Gastroesophageal sphincter (tissue), 3 donors: ENCODE measurements at regions not wholly inside any gene's neighbourhood (a gene's known extent, or its start where the extent isn't known, plus 50 kb on each side); places are given as distances from the start of the nearest gene placed in this dataset.

ENCODE experiments used
- CTCF ChIP-seq, 4 experiments: fragments of 200-600 bp in 2 of 4; fragments of 450-650 bp in 2 of 4; sonication (generic) in 1 of 4; IDR thresholded peaks; one replicate each; pipeline ENCODE4 v1.5.1; 2017 to 2019; ENCODE audit warnings: antibody characterized with exemption in 4 of 4, mild to moderate bottlenecking in 2 of 4, moderate library complexity in 2 of 4
- EP300 ChIP-seq: sonication (generic); formaldehyde crosslinking; IDR thresholded peaks from one replicate; pipeline ENCODE4 v1.6.1; 2017; ENCODE audit warnings: antibody characterized with exemption, mild to moderate bottlenecking
- POLR2A ChIP-seq, 2 donors: fragments of 450-650 bp; IDR thresholded peaks; one replicate each; pipeline ENCODE4 v1.6.1; 2017; ENCODE audit warnings: antibody characterized with exemption in 2 of 2, mild to moderate bottlenecking in 2 of 2, moderate library complexity in 1 of 2
- POLR2AphosphoS5 ChIP-seq: sonication (generic); formaldehyde crosslinking; IDR thresholded peaks from one replicate; pipeline ENCODE4 v1.6.1; 2017; ENCODE audit warnings: antibody characterized with exemption

- TF ChIP-seq CTCF (IDR thresholded peaks at IDR 0.05) (no peak), POLR2AphosphoS5 (no peak), POLR2A (IDR thresholded peaks at IDR 0.05) (no peak), EP300 (no peak)
Observed at GRCh38 chr2:163045830-163046229, 207.3 kb upstream of the KCNH7 start.
